Retina (tissue), 1 donor: ENCODE measurements at regions not wholly inside any gene's neighbourhood (a gene's known extent, or its start where the extent isn't known, plus 50 kb on each side); places are given as distances from the start of the nearest gene placed in this dataset.

Experiments
- DNase-seq: peaks from one replicate; pipeline ENCODE4 v3.0.0-alpha.2; 2016

- peak; percentile 83 for DNase-seq
Observed at GRCh38 chr7:135828604-135829003, 80.0 kb upstream of the FAM180A start.

- DNase-seq, result no peak
Observed at GRCh38 chr7:135827391-135827790, 78.8 kb upstream of the FAM180A start.

GRCh38 chr7:135825406-135825805 lies 76.8 kb upstream of the FAM180A start:
- no peak for DNase-seq

GRCh38 chr7:135822376-135822775 lies 73.8 kb upstream of the FAM180A start:
- no peak for DNase-seq

GRCh38 chr7:135817583-135817982 lies 69.0 kb upstream of the FAM180A start:
- DNase-seq, result no peak

- no peak for DNase-seq
Observed at GRCh38 chr7:135815033-135815432, 66.4 kb upstream of the FAM180A start.

- no peak for DNase-seq
Observed at GRCh38 chr7:135812148-135812547, 63.5 kb upstream of the FAM180A start.

- no peak for DNase-seq
Observed at GRCh38 chr7:135811506-135811905, 62.9 kb upstream of the FAM180A start.

GRCh38 chr7:135808206-135808605 lies 59.6 kb upstream of the FAM180A start:
- DNase-seq, result no peak

- DNase-seq, result no peak
Observed at GRCh38 chr7:135803143-135803542, 54.5 kb upstream of the FAM180A start.

- no peak for DNase-seq
Observed at GRCh38 chr7:135802697-135803096, 54.1 kb upstream of the FAM180A start.

- DNase-seq, result no peak
Observed at GRCh38 chr7:135801877-135802276, 53.3 kb upstream of the FAM180A start.

GRCh38 chr7:135801045-135801693 lies 52.6 kb upstream of the FAM180A start:
- peak; percentile 74 for DNase-seq

GRCh38 chr7:135800560-135800959 lies 51.9 kb upstream of the FAM180A start:
- no peak for DNase-seq

- no peak for DNase-seq
Observed at GRCh38 chr7:135799881-135800280, 51.3 kb upstream of the FAM180A start.
